Inflammatory macrophage treated with lipopolysaccharide for 1 hour (primary cell): ENCODE measurements at regions not wholly inside any gene's neighbourhood (a gene's known extent, or its start where the extent isn't known, plus 50 kb on each side); places are given as distances from the start of the nearest gene placed in this dataset.
"Not testable (repeated sequence)": the region's sequence is repeated elsewhere in the genome, so short reads cannot be mapped to it uniquely, and the experiment has no call there.

ENCODE experiments used
- DNase-seq, 2 donors: peaks; one replicate each; pipeline ENCODE4 v3.0.0-alpha.2; 2020 to 2022

DNA sequence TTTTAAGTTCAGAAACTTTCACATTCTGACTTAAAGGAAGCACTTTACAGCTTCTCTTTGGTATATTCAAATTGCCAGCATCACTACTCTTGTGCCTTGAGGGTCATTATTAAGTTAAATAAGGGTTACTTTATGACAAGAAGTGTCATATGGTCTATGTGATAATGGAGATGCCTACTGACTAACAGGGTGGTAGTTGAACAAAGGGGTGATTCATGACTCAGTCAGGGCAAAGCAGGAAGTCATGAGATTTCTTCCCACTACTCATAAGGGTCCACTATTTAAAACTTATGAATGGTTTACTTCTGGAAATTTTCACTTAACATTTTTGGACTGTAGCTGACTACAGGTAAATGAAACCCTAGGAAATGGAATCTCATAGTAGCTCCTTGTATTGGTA, 938.3 kb upstream of the PTPRD start:
- no peak for DNase-seq

DNA sequence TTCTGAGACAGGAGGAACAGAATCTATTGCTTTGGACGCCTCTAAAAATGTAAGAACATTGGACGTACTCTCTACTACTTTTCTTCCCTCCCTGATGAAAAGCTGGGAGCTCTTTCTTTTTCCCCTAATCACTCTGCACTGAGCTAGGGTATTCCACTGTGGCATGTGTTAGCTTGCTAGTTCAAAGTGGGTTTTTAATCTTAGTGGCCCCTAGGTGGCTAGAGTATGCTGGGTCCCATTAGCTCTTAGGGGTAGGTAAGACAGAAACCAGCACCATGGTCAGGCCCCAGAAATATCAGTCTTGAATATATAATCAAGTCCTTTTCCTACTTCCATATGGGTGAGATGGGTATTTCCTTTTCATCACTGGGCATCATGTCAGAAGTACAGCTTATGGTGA, 945.2 kb upstream of the PTPRD start:
- no peak for DNase-seq

DNA sequence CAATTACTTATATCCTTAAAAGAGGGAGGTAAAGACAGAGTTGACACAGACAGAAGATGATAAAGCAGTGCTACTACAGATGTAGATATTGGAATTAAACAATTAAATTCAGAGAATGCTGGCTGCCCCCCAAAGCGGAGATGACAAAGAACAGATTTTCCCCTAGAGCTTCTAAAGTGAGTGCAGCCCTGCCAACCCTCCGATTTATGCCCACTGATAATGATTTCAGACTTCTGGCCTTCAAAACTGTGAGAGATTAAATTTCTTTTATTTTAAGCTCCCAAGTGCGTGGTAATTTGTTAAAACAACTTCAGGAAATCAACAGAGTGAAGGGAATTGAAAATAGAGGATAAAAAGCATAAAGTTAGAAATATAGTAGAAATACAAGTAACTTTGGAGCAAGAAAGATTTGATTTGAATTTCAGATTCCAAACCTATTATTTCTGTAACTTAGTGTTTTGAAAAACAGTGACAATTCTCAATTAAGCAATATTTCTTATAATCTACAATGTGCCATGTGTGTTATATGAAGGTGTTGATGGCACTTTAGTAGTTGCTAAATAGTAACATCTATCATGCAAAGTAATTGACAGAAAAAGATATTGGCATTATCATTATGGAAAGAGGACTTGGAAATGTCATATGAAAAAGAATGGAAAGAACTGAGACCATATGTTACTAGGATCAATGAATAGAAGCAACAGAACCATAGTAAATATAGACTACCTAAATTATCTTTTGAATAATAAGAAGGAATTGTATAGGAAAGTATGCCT, 946.4 kb upstream of the PTPRD start:
- DNase-seq: no peak

DNA sequence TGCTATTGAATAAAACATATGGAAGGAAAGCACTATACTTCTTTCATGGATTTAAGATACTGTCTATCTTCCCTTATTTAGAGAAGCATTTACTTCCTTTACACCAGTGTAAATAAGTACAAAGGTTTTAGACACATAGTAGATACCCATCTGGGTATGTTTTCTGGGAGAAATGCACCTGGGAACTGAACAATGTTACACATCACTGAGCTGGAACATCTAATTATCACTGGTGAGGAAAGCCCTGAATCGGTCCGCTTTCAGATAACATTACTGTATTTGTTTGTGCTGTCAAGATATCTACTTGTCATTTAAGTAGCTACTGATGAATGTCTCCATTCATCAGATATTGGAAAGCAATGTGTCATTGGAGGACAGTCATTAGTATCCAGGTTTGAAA, 964.7 kb upstream of the PTPRD start:
- no peak for DNase-seq

- DNase-seq: no peak
Observed at GRCh38 chr9:11595756-11596155, 983.0 kb upstream of the PTPRD start.

DNA sequence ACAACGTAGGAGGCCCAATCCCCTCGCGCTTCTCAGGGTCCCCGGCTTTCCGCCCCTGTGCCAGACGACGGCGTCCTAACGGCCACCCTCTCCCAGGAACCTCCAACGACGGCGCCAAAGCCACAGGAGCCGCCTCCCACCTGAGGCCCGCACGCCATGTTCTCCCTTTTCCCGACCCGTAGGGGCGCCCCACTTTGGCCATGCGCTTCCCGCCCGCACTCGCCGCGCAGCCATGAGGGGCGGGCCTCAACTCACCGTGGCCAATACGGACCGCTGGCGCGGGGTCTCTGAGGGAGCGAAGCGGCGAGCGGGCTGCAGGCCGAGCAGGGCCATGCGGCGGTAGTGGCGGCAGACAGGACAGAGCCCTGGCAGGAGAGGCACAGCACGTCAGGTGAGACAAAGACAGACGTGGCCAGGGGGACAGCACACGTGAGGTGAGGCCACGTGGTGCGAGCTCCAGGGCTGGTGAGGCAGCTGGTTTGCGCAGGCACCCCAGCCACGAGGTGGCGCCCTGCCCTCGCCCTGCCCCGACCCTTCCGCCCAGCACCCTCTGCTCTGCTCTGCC, 1005.5 kb upstream of the PTPRD start:
- DNase-seq: no peak

DNA sequence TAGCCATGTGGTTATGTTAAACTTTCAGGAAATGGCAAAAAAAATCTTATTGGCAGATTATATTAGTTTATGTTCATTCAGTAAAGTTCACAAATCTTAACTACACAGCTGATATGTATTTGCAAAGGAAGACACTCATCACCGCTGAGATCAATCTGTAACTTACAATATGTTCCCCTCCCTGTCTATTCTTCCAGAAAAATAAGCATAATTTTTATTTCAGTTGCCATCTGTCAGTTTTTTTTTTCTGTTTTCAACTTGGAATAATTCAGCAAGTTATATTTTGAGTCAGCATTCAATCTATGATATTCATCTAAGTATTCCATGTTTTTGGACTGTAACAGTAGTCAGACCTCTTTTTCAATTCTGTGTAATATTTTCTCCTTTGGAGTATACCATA, 1019.9 kb upstream of the PTPRD start:
- DNase-seq: no peak

DNA sequence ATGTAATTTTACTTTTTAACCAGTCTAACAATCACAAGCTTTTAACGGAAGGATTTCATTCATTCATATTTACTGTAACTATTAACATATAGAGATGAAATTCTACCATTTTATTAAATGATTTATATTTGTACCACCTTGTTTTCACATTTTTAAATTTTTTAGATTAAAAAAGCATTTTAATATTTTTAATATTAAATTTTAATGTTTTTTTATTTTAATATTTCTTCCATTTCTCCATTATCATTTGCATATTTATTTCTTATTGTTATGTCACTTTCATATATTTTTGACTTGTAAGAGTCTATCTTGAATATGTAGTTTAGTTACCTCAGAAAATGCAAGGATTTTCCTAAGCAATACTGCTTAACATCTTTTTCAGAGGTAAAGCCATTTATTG, 1034.0 kb upstream of the PTPRD start:
- no peak for DNase-seq

DNA sequence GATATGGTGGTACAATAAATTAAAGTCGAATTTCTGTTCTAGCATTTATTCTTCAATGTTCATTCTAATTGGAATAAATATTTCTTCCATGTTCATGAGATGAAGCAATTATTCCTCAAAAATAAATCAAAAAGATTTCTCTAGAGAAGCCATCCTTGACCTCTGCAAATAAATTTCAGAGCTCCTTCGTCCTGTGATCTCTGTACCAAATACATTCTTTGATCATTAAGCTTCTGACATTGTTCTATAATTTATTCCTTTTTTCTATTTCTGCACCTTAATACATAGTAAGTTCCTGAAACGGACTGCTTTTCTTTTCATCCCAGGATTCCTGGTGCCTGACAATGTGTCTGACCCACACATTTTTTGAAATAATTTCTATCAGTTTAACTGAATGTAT, 1039.3 kb upstream of the TYRP1 start:
- DNase-seq: no peak

DNA sequence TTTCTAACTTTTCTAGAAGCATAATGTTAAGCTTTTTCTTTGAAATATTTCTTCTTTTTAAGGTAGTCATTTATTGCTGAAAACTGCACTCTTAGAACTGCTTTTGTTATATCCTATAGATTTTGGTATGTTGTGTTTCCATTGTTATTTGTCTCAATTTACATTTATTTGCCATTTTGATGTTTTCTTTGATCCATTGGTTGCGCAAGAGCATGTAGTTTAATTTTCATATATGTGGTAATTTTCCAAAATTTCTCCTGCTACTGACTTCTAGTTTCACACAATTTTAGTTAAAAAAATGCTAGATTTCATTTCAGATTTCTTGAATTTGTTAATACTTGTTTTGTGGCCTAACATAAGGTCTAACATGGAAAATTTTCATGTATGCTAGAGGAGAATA, 1029.3 kb upstream of the TYRP1 start:
- DNase-seq: no peak

DNA sequence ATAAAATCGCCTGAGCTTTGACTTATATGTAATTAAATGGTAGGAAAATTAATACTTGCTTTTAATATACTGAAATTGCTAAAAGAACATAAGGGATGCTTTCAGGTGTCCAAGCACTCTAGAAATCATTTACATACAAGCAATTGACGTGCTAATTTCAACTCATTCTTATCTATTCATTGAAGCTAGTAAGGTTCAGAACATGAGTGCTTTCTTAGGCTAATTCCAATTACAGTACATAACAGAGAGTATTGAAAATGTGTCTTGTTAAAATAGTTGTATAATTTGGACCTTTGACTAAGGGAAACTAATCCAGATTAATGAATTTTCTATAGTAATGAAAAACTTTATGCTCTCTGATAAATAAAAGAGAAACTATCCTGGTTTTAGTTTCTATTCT, 1016.4 kb upstream of the TYRP1 start:
- no peak for DNase-seq

DNA sequence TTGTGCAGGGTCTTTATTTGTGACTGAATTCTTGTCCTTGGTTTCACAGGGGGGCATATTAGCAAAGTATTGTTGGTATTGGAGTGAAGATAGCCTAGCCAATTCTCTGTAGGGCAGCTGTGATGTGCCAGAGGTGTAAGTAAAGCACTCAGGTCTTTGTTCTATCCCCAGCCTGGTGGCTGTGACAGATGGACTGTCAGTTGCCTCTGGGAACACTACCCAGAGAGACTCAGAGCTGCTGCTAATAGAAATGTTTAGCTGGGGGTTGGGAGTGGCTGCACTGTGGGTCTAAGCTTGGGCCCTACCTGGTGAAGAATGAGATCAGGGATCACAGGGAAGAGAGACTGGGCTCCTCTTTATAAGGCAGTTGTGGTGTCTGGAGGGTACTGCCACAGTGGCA, 1006.5 kb upstream of the TYRP1 start:
- no peak for DNase-seq

DNA sequence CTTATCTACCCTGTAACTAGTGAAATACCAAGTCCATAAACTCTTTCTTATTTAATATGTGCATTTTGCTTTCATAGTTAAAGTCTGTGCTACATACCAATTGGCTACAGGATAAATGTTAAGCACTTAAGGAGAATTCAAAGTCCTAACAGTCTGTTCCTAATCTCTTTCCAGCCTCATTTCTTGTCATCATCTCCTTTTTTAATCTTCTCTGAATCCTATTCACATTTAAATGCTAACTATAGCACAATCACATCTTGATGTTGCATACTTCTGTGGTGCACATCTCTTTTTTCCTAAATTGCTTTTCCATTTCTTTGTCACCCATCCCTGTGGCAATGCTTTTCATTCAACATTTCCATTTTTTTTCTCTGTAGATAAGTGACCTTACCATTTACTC, 996.1 kb upstream of the TYRP1 start:
- DNase-seq: no peak

- DNase-seq: no peak
Observed at GRCh38 chr9:11701706-11702105, 991.5 kb upstream of the TYRP1 start.

- no peak for DNase-seq
Observed at GRCh38 chr9:11702548-11702947, 990.6 kb upstream of the TYRP1 start.

GRCh38 chr9:11704198-11704597, 989.0 kb upstream of the TYRP1 start:
- not testable (repeated sequence) for DNase-seq

DNA sequence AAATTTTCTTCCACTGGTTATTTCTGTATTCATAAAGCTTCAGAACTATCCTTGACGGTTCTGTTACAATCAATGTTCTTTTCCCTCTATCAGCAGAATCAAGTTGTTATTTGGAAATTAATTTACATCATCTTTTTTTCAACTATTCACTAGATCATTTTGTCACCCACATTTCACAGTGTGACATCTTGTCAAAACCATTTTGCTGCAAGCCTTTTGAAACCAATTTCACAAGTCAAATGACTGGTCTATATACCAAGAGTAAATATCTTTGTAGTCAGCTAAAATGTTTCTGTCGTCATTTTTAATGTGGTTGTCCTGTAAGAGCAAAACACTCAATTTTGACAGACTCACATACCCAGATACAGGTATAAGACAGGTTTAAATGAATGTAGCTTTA, 984.3 kb upstream of the TYRP1 start:
- DNase-seq: no peak

DNA sequence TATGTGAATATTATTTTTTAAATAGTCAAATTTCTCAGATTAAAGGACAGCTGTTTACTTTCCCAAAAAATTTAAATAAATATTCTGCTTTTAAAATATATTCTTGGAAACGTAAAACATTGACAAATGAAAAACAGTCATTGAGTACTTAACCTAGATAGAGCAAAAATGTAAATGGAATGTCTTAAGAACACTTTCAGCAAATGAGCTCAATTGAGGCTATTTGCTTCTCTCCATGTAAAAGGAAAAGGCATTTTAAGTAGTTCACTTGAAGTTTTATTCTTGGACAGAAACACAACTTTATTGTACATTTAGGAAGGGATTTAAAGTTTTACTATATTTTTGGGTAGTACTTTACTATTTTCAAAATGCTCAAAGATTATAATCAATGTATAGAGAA, 983.6 kb upstream of the TYRP1 start:
- no peak for DNase-seq

DNA sequence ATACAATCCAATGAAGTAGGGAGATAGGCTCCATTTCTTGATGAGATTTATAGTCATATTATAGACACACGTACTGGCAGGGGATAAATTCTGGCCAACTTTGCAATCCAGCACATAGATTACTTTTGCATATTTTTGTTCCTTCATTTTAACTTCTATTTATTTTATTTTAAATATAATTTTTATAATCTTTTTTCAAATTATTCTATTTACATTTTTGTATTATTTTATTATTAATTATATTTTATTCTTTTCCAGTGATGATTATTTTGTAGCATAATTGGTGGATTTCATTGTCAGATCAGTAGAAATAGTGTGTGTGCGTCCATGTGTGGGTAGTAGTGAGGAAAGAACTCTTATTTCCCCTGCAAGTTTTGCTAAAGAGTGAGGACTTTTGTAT, 980.1 kb upstream of the TYRP1 start:
- DNase-seq: no peak

GRCh38 chr9:11722957-11723356, 970.2 kb upstream of the TYRP1 start:
- no peak for DNase-seq

GRCh38 chr9:11726659-11727058, 966.5 kb upstream of the TYRP1 start:
- DNase-seq: no peak

DNA sequence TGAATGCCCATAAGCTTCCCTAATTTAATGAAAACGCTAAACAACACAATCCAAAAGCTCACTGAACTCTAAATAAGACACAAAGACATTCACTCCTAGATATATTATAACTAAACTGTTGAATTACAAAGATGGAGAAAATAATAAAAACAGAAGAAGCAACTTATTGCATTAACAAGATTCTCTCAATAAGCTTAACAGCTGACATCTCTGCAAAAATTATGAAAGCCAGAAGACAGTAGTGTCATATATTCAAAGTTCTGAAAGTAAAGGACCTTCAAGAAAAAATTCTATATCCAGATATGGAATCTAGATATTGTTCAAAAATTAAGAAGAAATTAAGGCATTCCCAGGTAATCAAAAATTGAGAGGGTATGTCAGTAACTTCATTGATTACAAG, 957.8 kb upstream of the TYRP1 start:
- no peak for DNase-seq

- no peak for DNase-seq
Observed at GRCh38 chr9:11742471-11742870, 950.7 kb upstream of the TYRP1 start.

GRCh38 chr9:11743356-11743755, 949.8 kb upstream of the TYRP1 start:
- no peak for DNase-seq

DNA sequence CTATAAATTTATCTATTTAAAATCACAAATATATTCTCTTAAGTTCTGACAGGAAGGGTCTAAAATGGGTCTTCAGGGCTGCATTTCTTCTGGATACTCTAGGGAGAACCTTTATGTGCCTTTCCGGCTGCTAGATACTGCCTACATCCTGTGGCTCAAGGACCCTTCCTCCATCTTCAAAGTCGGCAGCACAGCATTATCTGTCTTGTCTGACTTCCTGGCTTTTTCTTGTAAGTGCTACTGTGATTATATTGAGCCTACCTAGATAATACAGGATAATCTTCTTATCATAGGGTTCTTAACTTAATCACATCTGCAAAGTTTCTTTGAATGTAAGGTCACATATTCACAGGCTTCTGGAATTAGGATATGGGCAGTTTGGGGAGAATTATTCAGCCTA, 943.8 kb upstream of the TYRP1 start:
- DNase-seq: no peak
